HEK293 (cell line): ENCODE measurements at regions not wholly inside any gene's neighbourhood (a gene's known extent, or its start where the extent isn't known, plus 50 kb on each side); places are given as distances from the start of the nearest gene placed in this dataset.

Experiments
- CTCF ChIA-PET: fragments of 350-600 bp; formaldehyde crosslinking; extraction: SDS; loops from one replicate; lab custom pipeline; 2021; ENCODE audit warnings: antibody characterized with exemption; lab: Yijun Ruan, JAX
- POLR2A ChIA-PET: fragments of 300-600 bp; formaldehyde crosslinking; extraction: SDS; loops from one replicate; lab custom pipeline; 2020; ENCODE audit warnings: antibody characterized with exemption, inconsistent platforms; lab: Yijun Ruan, JAX
- H3K27ac ChIP-seq: fragments of 200-500 bp; sonication (Bioruptor generic); 2 replicates; pipeline ENCODE4 v1.5.1; 2014; ENCODE audit warnings: low read depth, low read length, control low read depth, inconsistent platforms; ENCODE audit errors: extremely low read depth
- H3K36me3 ChIP-seq, 2 experiments: fragments of 200-500 bp in 1 of 2; sonication (Bioruptor generic) in 1 of 2; 1 replicate in 1 of 2; 2 replicates in 1 of 2; pipeline ENCODE4 v1.5.1; 2014 to 2017; ENCODE audit warnings: inconsistent platforms in 2 of 2, low read length in 2 of 2; ENCODE audit not compliant: control insufficient read depth in 2 of 2, insufficient read depth in 1 of 2
- H3K4me1 ChIP-seq: fragments of 200-500 bp; sonication (Bioruptor generic); 2 replicates; pipeline ENCODE4 v1.5.1; 2014; ENCODE audit warnings: mild to moderate bottlenecking, low read length, inconsistent platforms; ENCODE audit not compliant: control insufficient read depth, insufficient read depth
- H3K4me3 ChIP-seq: 2 replicates; pipeline ENCODE4 v1.5.1; 2011; ENCODE audit warnings: low read depth, mild to moderate bottlenecking, control low read depth, low read length, moderate library complexity
- H3K9me3 ChIP-seq: fragments of 200-500 bp; sonication (Bioruptor generic); 2 replicates; pipeline ENCODE4 v1.5.1; 2014; ENCODE audit warnings: low read depth, low read length, inconsistent platforms; ENCODE audit not compliant: control insufficient read depth, insufficient read depth
- MEIS1 ChIP-seq: sonication (generic); formaldehyde crosslinking; IDR thresholded peaks from 2 replicates; pipeline ENCODE4 v1.8.1; 2022; ENCODE audit warnings: missing genetic modification reagents, mild to moderate bottlenecking, borderline replicate concordance
- OVOL3 ChIP-seq: fragments of 450-650 bp; formaldehyde crosslinking; IDR thresholded peaks from 2 replicates; pipeline ENCODE4 v1.5.1; 2016; ENCODE audit warnings: missing biosample characterization, missing genetic modification characterization
- SETDB1 ChIP-seq: IDR thresholded peaks from one replicate; pipeline ENCODE4 v1.6.1; 2017; ENCODE audit warnings: mild to moderate bottlenecking, low read length, moderate library complexity, mixed read lengths; ENCODE audit not compliant: insufficient read length
- ZBTB20 ChIP-seq: fragments of 450-650 bp; formaldehyde crosslinking; IDR thresholded peaks from 2 replicates; pipeline ENCODE4 v1.5.1; 2016; ENCODE audit warnings: missing biosample characterization, missing genetic modification characterization
- ZBTB7A ChIP-seq: fragments of 450-650 bp; formaldehyde crosslinking; IDR thresholded peaks from 2 replicates; pipeline ENCODE4 v1.5.1; 2016; ENCODE audit warnings: low read depth, missing biosample characterization, missing genetic modification characterization
- ZNF132 ChIP-seq: fragments of 450-650 bp; formaldehyde crosslinking; IDR thresholded peaks from 2 replicates; pipeline ENCODE4 v1.5.1; 2017; ENCODE audit warnings: missing biosample characterization, missing genetic modification characterization, borderline replicate concordance
- ZNF23 ChIP-seq: fragments of 450-650 bp; formaldehyde crosslinking; IDR thresholded peaks from 2 replicates; pipeline ENCODE4 v1.5.1; 2016; ENCODE audit warnings: missing biosample characterization, missing genetic modification characterization, borderline replicate concordance
- ZNF658 ChIP-seq: fragments of 450-650 bp; formaldehyde crosslinking; IDR thresholded peaks from 2 replicates; pipeline ENCODE4; 2016; ENCODE audit warnings: missing biosample characterization, missing genetic modification characterization
- ZNF768 ChIP-seq: fragments of 450-650 bp; formaldehyde crosslinking; IDR thresholded peaks from 2 replicates; pipeline ENCODE4 v1.5.1; 2018; ENCODE audit warnings: missing biosample characterization, mild to moderate bottlenecking, missing genetic modification characterization
- TF ChIP-seq, protein P1 (sequence below): fragments of 450-650 bp; formaldehyde crosslinking; IDR thresholded peaks from 2 replicates; pipeline ENCODE4 v1.5.1; 2016; ENCODE audit warnings: missing biosample characterization, missing genetic modification characterization
- TF ChIP-seq, protein P2 (sequence below): fragments of 450-650 bp; formaldehyde crosslinking; IDR thresholded peaks from 2 replicates; pipeline ENCODE4 v1.5.1; 2016; ENCODE audit warnings: missing biosample characterization, missing genetic modification characterization
- TF ChIP-seq, protein P3 (sequence below): fragments of 450-650 bp; formaldehyde crosslinking; IDR thresholded peaks from 2 replicates; pipeline ENCODE4 v1.5.1; 2016; ENCODE audit warnings: missing biosample characterization, missing genetic modification characterization, borderline replicate concordance

DNA sequence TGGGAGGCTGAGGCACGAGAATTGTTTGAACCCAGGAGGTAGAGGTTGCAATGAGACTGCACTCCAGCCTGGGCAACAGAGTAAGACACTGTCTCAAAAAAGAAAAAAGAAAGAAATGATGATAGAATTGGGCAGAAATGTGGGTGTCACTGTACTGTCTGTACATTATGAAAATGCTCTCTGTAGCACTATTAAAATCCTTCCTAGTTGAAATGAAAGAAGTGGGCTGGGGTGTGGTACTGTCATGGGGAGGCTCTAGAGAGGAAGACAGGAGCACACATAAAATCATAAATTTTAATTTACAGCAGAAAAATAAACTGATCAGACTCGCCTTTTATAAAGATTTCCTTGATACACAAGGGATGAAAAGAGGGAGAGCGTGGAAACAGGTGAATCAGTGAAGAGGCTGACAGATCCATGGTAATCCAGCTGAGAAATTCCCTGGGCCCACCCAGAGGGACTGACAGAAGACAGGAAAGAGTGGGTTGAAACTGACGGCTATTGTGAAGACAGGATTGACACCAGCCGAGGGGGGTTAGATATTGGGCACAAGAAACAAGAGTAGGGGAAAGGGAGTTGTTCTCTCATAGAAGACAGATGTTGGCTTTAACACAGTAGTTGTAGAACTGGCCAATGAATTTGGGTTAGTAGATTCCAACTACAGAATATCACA, 96.4 kb upstream of the ATL2 start (continued):
- TF ChIP-seq, protein P1, sequence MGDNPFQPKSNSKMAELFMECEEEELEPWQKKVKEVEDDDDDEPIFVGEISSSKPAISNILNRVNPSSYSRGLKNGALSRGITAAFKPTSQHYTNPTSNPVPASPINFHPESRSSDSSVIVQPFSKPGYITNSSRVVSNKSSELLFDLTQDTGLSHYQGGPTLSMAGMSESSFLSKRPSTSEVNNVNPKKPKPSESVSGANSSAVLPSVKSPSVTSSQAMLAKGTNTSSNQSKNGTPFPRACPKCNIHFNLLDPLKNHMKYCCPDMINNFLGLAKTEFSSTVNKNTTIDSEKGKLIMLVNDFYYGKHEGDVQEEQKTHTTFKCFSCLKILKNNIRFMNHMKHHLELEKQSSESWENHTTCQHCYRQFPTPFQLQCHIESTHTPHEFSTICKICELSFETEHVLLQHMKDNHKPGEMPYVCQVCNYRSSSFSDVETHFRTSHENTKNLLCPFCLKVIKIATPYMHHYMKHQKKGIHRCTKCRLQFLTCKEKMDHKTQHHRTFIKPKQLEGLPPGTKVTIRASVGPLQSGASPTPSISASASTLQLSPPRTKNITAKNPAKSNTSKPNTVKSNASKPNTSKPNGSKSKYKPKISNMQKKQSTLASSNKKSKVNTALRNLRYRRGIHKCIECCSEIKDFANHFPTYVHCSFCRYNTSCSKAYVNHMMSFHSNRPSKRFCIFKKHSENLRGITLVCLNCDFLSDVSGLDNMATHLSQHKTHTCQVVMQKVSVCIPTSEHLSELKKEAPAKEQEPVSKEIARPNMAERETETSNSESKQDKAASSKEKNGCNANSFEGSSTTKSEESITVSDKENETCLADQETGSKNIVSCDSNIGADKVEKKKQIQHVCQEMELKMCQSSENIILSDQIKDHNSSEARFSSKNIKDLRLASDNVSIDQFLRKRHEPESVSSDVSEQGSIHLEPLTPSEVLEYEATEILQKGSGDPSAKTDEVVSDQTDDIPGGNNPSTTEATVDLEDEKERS (tag by site-specific recombination) = no peak
- TF ChIP-seq ZNF658 (tag by site-specific recombination) = no peak
- TF ChIP-seq, protein P2, sequence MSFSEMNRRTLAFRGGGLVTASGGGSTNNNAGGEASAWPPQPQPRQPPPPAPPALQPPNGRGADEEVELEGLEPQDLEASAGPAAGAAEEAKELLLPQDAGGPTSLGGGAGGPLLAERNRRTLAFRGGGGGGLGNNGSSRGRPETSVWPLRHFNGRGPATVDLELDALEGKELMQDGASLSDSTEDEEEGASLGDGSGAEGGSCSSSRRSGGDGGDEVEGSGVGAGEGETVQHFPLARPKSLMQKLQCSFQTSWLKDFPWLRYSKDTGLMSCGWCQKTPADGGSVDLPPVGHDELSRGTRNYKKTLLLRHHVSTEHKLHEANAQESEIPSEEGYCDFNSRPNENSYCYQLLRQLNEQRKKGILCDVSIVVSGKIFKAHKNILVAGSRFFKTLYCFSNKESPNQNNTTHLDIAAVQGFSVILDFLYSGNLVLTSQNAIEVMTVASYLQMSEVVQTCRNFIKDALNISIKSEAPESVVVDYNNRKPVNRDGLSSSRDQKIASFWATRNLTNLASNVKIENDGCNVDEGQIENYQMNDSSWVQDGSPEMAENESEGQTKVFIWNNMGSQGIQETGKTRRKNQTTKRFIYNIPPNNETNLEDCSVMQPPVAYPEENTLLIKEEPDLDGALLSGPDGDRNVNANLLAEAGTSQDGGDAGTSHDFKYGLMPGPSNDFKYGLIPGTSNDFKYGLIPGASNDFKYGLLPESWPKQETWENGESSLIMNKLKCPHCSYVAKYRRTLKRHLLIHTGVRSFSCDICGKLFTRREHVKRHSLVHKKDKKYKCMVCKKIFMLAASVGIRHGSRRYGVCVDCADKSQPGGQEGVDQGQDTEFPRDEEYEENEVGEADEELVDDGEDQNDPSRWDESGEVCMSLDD = no peak
- TF ChIP-seq, protein P3, sequence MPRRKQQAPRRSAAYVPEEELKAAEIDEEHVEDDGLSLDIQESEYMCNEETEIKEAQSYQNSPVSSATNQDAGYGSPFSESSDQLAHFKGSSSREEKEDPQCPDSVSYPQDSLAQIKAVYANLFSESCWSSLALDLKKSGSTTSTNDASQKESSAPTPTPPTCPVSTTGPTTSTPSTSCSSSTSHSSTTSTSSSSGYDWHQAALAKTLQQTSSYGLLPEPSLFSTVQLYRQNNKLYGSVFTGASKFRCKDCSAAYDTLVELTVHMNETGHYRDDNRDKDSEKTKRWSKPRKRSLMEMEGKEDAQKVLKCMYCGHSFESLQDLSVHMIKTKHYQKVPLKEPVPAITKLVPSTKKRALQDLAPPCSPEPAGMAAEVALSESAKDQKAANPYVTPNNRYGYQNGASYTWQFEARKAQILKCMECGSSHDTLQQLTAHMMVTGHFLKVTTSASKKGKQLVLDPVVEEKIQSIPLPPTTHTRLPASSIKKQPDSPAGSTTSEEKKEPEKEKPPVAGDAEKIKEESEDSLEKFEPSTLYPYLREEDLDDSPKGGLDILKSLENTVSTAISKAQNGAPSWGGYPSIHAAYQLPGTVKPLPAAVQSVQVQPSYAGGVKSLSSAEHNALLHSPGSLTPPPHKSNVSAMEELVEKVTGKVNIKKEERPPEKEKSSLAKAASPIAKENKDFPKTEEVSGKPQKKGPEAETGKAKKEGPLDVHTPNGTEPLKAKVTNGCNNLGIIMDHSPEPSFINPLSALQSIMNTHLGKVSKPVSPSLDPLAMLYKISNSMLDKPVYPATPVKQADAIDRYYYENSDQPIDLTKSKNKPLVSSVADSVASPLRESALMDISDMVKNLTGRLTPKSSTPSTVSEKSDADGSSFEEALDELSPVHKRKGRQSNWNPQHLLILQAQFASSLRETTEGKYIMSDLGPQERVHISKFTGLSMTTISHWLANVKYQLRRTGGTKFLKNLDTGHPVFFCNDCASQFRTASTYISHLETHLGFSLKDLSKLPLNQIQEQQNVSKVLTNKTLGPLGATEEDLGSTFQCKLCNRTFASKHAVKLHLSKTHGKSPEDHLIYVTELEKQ = no peak
- TF ChIP-seq SETDB1 = no peak
- no peak for TF ChIP-seq ZBTB7A

DNA sequence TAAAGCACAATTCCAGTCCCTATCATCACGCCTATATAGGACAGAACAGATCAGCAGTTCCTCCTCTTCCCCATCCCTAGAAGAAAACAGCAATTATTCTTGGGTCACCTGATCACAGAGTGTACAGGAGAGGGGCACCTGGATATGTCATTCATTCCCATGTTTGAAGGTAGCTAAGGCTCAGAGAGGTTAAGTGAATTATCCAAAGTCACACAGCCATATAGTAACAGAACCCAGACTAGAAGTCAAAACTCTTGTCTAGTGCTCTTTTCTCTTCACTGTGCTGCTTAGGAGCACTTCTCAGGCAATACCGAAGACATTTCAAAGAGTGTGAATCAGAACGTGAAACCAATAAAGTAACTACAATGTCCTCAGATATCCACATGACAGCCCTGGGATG, 93.0 kb upstream of the ATL2 start:
- H3K27ac ChIP-seq = no peak overlapping the region
- ChIA-PET CTCF (interaction anchor here (0.6 to 0.7 kb wide), 6 partner anchors 11 to 107 kb away, joined by 3 to 6 read pairs (median 3); partner anchors contain the start of gene ATL2), POLR2A (no interaction called here)

DNA sequence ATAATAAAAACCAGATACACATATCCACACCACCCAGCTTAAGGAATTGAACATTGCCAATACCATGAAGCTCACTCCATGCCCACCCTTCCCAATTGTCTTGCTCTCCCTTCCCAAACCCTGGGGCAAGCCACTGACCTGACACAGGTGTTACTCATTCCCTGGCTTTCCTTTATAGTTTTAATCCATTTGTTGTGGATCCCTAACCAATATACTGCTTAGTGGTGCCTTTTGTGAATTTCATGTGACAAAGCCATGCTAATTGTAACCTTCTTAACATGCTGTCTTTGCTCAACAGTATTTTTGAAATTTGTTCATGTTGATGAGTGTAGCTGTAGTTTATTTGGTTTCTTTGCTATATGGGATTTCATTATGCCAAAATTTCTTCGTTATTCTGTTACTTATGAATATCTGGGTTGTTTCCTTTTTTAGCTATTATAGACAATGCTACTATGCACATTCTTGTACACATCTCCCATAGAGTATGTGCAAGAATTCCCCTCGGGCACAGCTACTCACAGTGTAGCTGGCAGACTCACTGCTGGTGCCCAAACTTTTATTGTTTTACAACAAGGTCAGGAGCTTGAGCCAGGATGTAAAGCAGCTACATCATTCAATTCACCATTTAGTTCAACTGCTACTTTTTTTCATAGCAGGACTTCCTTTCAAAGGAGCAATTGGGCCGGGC, 90.8 kb upstream of the ATL2 start:
- no peak overlapping the region for H3K27ac ChIP-seq
- ChIA-PET CTCF (interaction anchor here (0.6 to 4.0 kb wide), 5 partner anchors 21 to 153 kb away, joined by 3 to 26 read pairs (median 3); partner anchors contain the start of gene ATL2), POLR2A (interaction anchor here (1.3 kb wide), 1 partner anchor 283 kb away, joined by 3 read pairs; the partner anchor contains the start of gene SRSF7)
- H3K9me3 ChIP-seq = no peaks in the 10 kb centered on the region
- peaks cover 13% of the 10 kb centered on the region for H3K4me1 ChIP-seq
- no peak overlapping the region for H3K4me3 ChIP-seq
- TF ChIP-seq ZNF23 (tag by site-specific recombination) (no peak), ZBTB20 (tag by site-specific recombination) (peak; percentile 51)
- TF ChIP-seq, all 188 proteins: peak for 1
- no peaks in the 10 kb centered on the region for H3K36me3 ChIP-seq

More for the DNA sequence above, 93.0 kb upstream of the ATL2 start:
- Histone ChIP-seq H3K4me1 (peaks cover 13% of the 10 kb centered on the region), H3K4me3 (no peak overlapping the region), H3K9me3 (no peaks in the 10 kb centered on the region), H3K36me3 (no peaks in the 10 kb centered on the region)
- TF ChIP-seq OVOL3 (tag by site-specific recombination) (no peak), ZNF768 (tag by site-specific recombination) (peak; percentile 55; the same call in 1 of the 2 replicates), MEIS1 (no peak), ZNF132 (no peak)
